ENCODE measurements at regions not wholly inside any gene's neighbourhood (a gene's known extent, or its start where the extent isn't known, plus 50 kb on each side); places are given as distances from the start of the nearest gene placed in this dataset.

- H3K27me3 ChIP-seq (replicated peaks; ENCODE audit: control insufficient read depth, insufficient read depth, low read length), result peaks cover 2% of the 10 kb centered on the region; the same call in 1 of the 2 replicates
- H3K4me3 ChIP-seq (replicated peaks; ENCODE audit: low read depth, low read length), result no peak overlapping the region
- DNase-seq (ENCODE audit: extremely low read depth, insufficient read length), result no peak
- no peaks in the 10 kb centered on the region for H3K36me3 ChIP-seq (ENCODE audit: control insufficient read depth, insufficient read depth, low read length)
- no peak for TF ChIP-seq CTCF (IDR thresholded peaks at IDR 0.05; ENCODE audit: insufficient read depth, low read length, poor library complexity, severe bottlenecking)
Observed at GRCh38 chr1:201759194-201759815, 69.7 kb upstream of the IPO9 start.

- no peak for TF ChIP-seq CTCF (IDR thresholded peaks at IDR 0.05; ENCODE audit: insufficient read depth, low read length, poor library complexity, severe bottlenecking)
- H3K27me3 ChIP-seq (replicated peaks; ENCODE audit: control insufficient read depth, insufficient read depth, low read length), result peaks cover 2% of the 10 kb centered on the region; the same call in 1 of the 2 replicates
- H3K4me3 ChIP-seq (replicated peaks; ENCODE audit: low read depth, low read length), result no peak overlapping the region
- H3K36me3 ChIP-seq (ENCODE audit: control insufficient read depth, insufficient read depth, low read length), result no peaks in the 10 kb centered on the region
- DNase-seq (ENCODE audit: extremely low read depth, insufficient read length), result no peak
Observed at GRCh38 chr1:201760516-201760915, 68.4 kb upstream of the IPO9 start.

- H3K4me3 ChIP-seq (replicated peaks; ENCODE audit: low read depth, low read length), result no peak overlapping the region
- no peaks in the 10 kb centered on the region for H3K36me3 ChIP-seq (ENCODE audit: control insufficient read depth, insufficient read depth, low read length)
- peaks cover 2% of the 10 kb centered on the region; the same call in 1 of the 2 replicates for H3K27me3 ChIP-seq (replicated peaks; ENCODE audit: control insufficient read depth, insufficient read depth, low read length)
- no peak for TF ChIP-seq CTCF (IDR thresholded peaks at IDR 0.05; ENCODE audit: insufficient read depth, low read length, poor library complexity, severe bottlenecking)
- DNase-seq (ENCODE audit: extremely low read depth, insufficient read length), result no peak
Observed at GRCh38 chr1:201761178-201761577, 67.8 kb upstream of the IPO9 start.

DNA sequence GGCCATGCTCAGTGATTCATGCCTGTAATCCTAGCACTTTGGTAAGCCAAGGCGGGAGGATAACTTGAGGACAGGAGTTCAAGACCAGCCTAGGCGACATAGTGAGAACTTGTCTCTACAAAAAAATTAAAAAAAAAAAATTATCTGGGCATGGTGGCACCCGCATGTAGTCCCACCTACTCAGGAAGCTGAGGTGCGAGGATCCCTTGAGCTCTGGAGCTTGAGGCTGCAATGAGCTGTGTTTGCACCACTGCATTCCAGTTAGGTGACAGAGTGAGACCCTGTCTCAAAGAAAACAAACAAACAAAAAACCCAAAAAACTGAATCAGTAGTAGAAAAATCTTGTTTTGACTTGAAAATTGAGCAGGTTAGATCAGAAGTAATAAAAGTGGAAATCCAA, 67.1 kb upstream of the IPO9 start:
- Histone ChIP-seq H3K36me3 (ENCODE audit: control insufficient read depth, insufficient read depth, low read length) (no peaks in the 10 kb centered on the region), H3K27me3 (replicated peaks; ENCODE audit: control insufficient read depth, insufficient read depth, low read length) (peaks cover 2% of the 10 kb centered on the region; the same call in 1 of the 2 replicates), H3K4me3 (replicated peaks; ENCODE audit: low read depth, low read length) (no peak overlapping the region)
- DNase-seq (ENCODE audit: extremely low read depth, insufficient read length), result no peak
- no peak for TF ChIP-seq CTCF (IDR thresholded peaks at IDR 0.05; ENCODE audit: insufficient read depth, low read length, poor library complexity, severe bottlenecking)

DNA sequence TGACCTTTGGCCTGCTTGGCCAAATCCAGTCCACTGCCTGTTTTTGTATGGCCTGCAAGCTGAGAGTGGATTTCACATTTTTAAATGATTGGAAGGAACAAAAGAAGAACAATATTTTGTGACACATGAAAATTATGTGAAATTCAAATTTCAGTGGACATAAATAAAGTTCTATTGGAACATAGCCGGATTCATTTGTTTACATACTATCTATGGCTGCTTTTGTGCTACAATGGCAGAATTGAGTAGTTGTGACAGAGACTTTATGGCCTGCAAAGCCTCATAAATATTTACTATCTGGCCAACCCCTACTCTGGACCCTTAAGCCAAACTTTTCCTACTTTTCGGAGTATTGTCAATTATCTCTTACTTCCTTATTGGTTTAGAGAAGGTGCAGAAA, 66.6 kb upstream of the IPO9 start:
- H3K4me3 ChIP-seq (replicated peaks; ENCODE audit: low read depth, low read length), result no peak overlapping the region
- H3K27me3 ChIP-seq (replicated peaks; ENCODE audit: control insufficient read depth, insufficient read depth, low read length), result peaks cover 2% of the 10 kb centered on the region; the same call in 1 of the 2 replicates
- no peaks in the 10 kb centered on the region for H3K36me3 ChIP-seq (ENCODE audit: control insufficient read depth, insufficient read depth, low read length)
- no peak for DNase-seq (ENCODE audit: extremely low read depth, insufficient read length)
- TF ChIP-seq CTCF (IDR thresholded peaks at IDR 0.05; ENCODE audit: insufficient read depth, low read length, poor library complexity, severe bottlenecking), result no peak

Measured in GM06990 (cell line).